Kidney epithelial cell (primary cell): ENCODE measurements at regions not wholly inside any gene's neighbourhood (a gene's known extent, or its start where the extent isn't known, plus 50 kb on each side); places are given as distances from the start of the nearest gene placed in this dataset.

ENCODE experiments used
- DNase-seq: peaks from one replicate; pipeline ENCODE4 v3.0.0-alpha.2; 2010; ENCODE audit warnings: low read depth
- H3K27me3 ChIP-seq: 2 replicates; pipeline ENCODE4 v1.6.0; 2011; ENCODE audit warnings: low read length; ENCODE audit not compliant: control insufficient read depth, insufficient read depth
- H3K36me3 ChIP-seq: 2 replicates; pipeline ENCODE4 v1.5.1; 2011; ENCODE audit warnings: low read length; ENCODE audit not compliant: control insufficient read depth, insufficient read depth
- H3K4me3 ChIP-seq: 2 replicates; pipeline ENCODE4 v1.5.1; 2011; ENCODE audit warnings: low read depth, mild to moderate bottlenecking, control low read depth, low read length
- CTCF ChIP-seq: IDR thresholded peaks from 2 replicates; pipeline ENCODE4 v1.5.1; 2011; ENCODE audit warnings: mild to moderate bottlenecking, moderate library complexity, low read length, control low read depth, inconsistent platforms; ENCODE audit not compliant: insufficient read depth, poor library complexity, severe bottlenecking

- no peak for DNase-seq
- no peaks in the 10 kb centered on the region for H3K36me3 ChIP-seq
- no peaks in the 10 kb centered on the region for H3K27me3 ChIP-seq
- no peak overlapping the region for H3K4me3 ChIP-seq
- no peak for TF ChIP-seq CTCF
Observed at GRCh38 chr9:99296291-99296951, 74.3 kb downstream of the SEC61B start.

GRCh38 chr9:99298614-99299013 lies 76.5 kb downstream of the SEC61B start:
- no peak for DNase-seq
- no peak overlapping the region for H3K4me3 ChIP-seq
- H3K27me3 ChIP-seq, result no peaks in the 10 kb centered on the region
- no peaks in the 10 kb centered on the region for H3K36me3 ChIP-seq
- TF ChIP-seq CTCF, result no peak

GRCh38 chr9:99299211-99300102 lies 77.4 kb downstream of the SEC61B start:
- H3K36me3 ChIP-seq, result no peaks in the 10 kb centered on the region
- peak; percentile 42 for DNase-seq
- TF ChIP-seq CTCF, result no peak
- no peaks in the 10 kb centered on the region for H3K27me3 ChIP-seq
- H3K4me3 ChIP-seq, result no peak overlapping the region

- H3K27me3 ChIP-seq, result no peaks in the 10 kb centered on the region
- no peak for DNase-seq
- H3K36me3 ChIP-seq, result no peaks in the 10 kb centered on the region
- H3K4me3 ChIP-seq, result no peak overlapping the region
- no peak for TF ChIP-seq CTCF
Observed at GRCh38 chr9:99300103-99300439, 78.0 kb downstream of the SEC61B start.

- no peak overlapping the region for H3K4me3 ChIP-seq
- DNase-seq, result no peak
- no peaks in the 10 kb centered on the region for H3K27me3 ChIP-seq
- no peak for TF ChIP-seq CTCF
- H3K36me3 ChIP-seq, result no peaks in the 10 kb centered on the region
Observed at GRCh38 chr9:99300603-99301002, 78.5 kb downstream of the SEC61B start.

- no peak for DNase-seq
- H3K36me3 ChIP-seq, result no peaks in the 10 kb centered on the region
- TF ChIP-seq CTCF, result no peak
- H3K4me3 ChIP-seq, result no peak overlapping the region
- no peaks in the 10 kb centered on the region for H3K27me3 ChIP-seq
Observed at GRCh38 chr9:99303177-99303576, 81.1 kb downstream of the SEC61B start.
